GM21786 (cell line): ENCODE measurements at regions not wholly inside any gene's neighbourhood (a gene's known extent, or its start where the extent isn't known, plus 50 kb on each side); places are given as distances from the start of the nearest gene placed in this dataset.
"Not testable (repeated sequence)": the region's sequence is repeated elsewhere in the genome, so short reads cannot be mapped to it uniquely, and the experiment has no call there.

Experiments used
- ATAC-seq: cut with Tn5 transposase; IDR thresholded peaks from one replicate; pipeline ENCODE4 v1.9.1; 2021; ENCODE audit not compliant: unreplicated experiment

DNA sequence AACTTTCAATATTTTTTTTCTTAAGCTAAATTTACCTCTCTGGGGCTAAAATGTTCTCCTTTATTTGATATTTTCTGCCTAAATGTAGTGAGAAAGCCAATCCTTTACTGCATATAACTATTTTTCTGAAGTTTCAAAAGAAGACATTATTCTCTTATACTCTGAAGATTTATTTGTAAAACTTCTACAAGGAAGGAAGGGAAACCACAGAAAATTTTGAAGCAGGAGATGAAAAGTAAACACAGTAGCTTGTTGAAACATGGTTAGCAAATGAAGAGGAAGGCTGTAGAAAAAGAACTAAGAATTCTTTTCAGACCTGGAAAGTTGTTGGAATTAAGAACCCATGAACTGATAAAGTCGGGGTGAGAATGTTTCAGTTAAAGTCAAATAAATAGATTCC lies 330.3 kb downstream of the HGF start:
- ATAC-seq = no peak

DNA sequence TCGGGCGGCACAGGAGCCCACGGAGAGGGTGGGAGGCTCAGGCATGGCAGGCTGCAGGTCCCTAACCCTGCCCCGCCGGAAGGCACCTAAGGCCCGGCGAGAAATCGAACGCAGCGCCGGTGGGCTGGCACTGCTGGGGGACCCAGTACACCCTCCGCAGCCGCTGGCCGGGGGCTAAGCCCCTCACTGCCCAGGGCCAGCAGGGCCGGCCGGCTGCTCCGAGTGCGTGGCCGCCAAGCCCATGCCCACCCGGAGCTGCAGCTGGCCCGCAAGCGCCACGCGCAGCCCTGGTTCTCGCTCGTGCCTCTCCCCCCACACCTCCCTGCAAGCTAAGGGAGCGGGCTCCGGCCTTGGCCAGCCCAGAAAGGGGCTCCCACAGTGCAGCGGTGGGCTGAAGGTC lies 332.7 kb downstream of the HGF start:
- ATAC-seq = not testable (repeated sequence)

DNA sequence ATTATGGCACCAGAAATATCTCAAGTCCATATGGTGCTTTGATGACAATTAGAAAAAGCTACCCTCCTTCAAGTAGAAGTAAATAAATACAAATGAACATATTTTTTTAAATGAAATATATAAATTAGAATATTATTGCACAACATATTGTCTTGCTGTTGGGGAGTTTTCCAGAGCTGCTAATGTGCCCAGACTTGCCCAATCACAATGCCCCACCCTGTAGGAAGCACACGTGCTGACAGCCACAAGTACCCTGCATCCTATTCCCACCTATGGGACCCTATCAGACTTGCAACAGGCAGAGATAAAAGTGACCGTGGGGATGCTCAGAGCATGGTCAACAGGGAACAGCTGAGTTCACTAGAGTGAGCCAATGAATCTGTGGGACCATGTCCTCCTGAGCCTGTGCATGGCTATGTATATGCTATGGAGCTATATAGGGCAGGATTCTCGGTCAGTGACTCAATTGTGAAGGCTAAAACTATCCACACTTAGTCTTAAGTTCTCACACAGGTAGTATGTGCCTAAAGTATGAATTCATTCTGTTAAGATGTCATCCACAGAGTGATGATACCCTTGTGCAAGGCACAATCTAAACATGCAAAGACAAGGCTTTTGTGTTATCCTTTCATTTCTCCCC lies 336.0 kb downstream of the HGF start:
- ATAC-seq = no peak

DNA sequence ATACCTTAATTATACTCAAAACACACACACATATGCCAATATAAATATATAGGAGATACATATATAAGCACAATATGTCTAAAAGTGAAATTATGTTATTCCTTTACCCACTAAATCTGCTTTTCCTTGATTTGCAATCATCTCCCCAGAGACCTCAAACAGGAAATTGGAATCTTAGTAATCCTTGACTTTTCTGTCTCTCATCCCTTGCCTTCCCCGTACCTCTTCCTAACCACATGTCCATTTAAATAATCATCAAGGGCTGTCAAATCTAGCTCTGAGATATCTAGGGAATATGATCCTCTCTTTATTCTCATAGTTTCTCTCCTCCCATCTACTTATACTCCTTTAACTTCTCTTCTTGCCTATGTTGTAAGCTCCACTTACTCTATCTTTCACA lies 336.6 kb downstream of the HGF start:
- no peak for ATAC-seq

DNA sequence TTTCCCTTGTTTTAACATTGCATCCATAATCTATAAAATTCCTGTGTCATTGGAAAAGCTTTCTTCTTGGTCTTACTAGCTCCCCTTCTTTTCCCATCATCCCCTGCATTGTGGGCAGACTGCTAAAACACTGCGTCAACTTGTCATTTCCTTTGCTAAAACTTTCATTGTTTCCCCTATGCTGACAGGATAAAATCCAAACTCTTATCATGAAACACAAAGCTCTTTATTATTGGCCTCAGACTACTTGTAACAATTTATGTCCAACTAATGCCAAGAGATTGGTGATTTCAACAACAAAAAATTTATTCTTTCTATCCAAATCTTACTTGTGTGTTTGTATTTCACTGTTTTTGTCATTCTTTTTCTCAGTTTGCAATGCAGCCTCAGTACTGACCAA lies 339.1 kb downstream of the HGF start:
- no peak for ATAC-seq

DNA sequence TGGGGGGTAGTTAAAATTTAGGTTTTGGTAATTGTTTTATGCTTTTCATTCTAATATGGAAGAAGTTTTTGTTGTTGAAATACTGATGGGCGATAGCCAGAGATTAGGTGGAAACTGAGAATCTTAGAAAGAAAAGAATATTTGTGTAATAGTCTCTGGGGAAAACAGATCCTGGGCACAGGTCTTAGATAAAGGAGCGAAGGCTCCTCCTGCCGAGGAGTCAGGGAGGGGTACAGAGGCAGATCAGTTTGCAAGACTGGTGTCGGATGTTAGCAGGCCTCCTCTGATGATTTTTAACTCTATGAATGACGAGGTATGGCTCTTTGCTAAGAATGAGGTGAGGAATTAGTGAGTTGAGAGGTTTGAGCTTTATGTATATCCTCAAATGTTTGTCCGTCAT lies 339.7 kb downstream of the HGF start:
- ATAC-seq = no peak

DNA sequence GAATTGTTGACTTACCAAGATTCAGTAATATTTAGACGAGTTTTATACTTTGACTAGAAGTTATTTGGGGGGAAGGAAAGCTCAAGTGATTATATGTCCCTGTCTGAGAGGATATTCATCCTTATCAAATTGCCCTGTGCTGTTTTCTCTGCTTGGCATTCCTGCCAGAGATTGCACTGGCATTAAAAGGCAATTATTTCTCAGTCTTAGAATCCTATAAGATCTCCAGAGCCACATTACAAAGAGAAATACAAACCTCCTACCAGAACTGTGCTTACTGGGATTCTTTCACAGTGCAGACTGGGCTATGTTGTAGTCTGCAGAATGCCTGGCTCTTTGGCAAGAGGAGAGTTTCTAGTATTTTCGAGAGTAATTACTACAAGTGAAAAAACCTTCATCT lies 342.4 kb downstream of the HGF start:
- no peak for ATAC-seq

DNA sequence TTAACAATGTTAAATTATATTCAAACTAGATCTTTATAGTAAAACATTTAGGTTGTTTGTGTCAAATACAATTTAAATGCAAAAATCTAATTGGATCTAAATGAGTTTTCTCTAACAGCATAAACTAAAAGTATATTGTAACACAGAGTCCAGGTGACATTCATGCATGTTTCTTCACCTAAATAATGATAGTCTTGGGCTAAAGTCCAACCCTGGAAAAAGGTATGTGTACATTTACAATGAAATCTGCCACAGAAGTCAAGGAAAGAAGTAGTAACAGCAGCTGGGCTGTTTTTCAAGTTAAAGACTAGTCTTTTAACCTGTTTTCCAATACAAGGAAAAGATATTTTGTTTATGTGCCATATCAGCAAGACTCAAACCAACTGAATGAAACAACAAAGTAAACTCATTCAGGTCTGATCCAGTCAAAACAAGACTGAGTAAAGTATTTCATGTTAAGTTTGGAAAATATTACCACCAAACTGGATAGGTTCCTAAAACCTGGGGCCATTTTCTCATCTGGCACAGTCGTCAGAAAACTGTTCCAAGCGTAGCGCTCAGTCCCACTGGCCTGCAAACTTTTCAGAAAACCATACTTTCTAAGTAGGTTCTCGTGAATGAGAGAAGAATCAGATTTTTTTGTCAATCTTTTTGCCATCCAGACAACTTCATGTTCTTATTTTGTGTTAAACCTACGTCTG lies 349.2 kb downstream of the HGF start:
- no peak for ATAC-seq

DNA sequence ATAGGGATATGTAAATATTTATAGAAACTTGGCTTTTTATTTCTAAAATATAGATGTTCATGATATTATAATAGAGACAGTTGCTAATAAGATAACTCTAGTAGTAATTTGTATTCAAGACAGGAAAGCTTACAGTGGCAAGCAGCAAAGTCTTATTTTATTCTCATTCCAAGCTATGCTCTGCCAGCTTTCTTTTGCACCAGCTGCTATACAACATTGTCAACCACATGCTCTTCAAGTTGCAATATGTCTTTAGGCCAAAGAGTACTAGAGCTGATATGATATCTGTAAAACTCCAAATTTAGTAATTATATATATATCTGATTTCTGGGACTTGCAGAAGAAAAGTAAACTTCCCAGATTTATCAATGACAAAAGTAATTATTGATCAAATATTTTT lies 350.1 kb downstream of the HGF start:
- no peak for ATAC-seq

DNA sequence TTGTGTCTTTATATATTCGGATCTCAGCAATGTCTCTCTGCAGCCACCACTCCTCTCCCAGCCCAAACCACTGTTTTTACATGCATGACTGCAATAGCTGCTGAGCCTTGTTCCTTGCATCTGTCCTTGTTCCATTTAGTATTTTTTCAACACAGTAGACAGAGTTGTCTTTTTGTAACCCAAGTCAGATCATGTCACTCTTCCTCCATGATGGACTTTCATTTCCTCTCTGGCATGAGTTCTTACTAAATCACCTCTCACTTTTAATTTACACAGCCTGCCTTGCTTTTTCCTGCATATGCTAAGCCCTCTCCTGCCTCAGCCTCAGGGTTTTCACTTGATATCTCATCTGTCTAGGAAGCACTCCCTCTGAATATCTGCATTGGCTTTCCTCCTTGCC lies 353.2 kb downstream of the HGF start:
- ATAC-seq = no peak

DNA sequence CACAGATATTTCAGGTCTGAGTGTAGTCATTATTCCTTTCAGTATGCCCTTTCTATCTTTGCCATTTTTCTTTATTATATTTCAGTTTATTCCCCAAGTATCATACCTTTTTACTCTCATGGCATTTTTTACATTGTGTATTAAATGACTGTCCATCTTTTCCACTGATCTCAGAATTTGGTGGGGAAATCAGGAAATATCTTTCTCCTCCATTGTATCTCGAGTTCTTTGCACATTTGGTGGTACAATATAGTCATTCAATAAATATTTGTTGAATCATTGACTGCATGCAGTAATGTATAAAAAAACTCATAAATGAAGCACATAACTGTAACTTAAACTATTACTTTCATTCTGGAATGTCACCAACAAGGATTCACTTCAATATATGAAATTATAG lies 354.7 kb downstream of the HGF start:
- no peak for ATAC-seq

DNA sequence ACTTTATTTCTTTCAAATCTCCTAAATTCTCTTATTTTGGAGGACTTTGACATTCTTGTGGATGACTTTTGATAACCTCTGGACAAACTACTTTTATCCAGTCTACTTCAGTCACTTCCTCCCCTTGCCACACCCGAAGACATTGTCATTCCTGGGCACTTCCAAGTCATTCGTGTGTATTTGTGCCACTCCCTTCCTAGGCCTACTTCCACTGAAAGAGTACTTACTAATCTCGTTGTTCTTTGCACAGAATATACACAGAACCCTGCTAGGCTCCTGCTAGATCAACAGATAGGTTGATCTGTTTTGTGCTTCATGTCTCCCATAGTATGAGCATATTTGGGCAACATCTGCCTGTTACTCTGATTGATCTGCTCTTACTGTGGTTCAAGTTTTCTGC lies 355.4 kb downstream of the HGF start:
- no peak for ATAC-seq

DNA sequence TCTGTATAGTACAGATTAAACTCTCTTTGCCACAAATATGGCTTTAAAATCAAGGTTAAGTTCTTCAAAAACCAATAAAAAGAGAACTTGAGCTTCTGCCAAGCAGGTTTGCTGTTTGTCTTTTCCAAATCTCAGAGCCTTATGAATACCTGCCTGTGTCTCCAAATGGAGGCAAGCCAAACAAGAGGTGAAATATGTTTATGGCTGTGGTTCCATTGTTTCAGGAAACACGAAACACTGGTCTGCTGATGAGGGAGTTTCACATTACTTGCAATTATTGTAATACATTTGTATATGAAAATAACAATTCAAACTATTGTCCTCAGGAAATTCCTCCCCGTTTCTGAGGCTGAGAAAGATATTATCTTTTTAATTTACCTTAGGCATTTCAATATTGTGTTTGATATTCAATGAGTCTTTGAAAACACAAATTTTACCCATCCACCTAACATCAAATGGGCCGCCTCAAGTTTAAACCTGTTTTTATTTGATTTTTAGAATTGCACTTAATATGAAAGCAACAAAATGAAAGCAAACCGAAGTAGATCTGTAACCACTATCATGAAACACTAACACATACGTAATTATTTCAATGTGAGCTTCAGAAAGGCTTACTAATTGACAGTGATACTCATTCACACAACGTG lies 359.3 kb downstream of the HGF start:
- no peak for ATAC-seq

DNA sequence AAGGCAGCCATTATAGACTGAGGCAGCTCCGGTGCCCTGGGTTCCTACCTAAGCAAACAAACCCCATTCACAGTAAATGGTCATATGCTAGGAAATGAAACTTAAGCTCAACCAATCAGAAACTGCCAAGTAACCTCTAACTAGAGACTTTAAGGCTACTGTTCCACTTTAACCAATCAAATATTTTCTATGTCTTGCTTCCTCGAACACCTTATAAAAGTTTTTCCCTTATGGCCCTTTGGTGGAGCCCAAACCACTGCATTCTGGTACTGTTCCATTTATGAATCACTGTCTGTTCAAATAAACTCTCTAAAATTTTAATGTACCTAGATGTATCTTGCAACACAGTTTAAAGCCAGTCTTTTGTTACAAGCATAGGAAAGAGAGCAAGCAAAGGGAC lies 361.1 kb downstream of the HGF start:
- ATAC-seq = no peak

DNA sequence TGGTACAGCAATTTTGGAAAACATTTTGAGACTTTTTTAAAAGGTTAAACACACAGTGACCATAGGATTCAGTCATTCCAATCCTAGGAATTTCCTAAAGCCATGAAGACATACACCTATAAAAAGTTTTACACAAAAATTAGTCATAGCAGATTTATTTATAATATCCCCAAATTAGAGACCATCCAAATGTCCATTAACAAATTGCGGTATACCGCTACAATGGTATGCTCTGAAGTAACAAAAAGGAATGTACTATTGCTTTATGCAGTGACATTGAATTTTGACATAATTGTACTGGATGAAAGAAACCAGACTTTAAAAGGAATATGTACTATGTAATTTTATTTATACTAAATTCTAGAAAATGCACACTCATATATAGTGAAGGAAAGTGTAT lies 362.8 kb downstream of the HGF start:
- ATAC-seq = no peak

DNA sequence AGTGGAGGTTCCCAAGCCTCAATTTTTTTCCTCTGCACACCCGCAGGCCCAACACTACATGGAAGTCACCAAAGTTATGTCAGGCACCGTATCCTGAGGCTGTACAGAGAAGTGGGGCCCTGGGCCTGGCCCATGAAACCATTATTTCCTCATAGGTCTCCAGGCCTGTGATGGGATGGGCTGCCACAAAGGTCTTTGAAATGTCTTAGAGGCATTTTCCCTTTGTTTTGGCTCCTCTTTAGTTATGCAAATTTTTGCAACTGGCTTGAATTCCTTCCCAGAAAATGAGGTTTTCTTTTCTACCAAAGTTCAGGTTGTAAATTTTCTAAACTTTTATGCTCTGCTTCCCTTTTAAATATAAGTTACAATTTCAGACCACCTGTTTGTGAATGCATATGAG lies 365.2 kb downstream of the HGF start:
- ATAC-seq = no peak

DNA sequence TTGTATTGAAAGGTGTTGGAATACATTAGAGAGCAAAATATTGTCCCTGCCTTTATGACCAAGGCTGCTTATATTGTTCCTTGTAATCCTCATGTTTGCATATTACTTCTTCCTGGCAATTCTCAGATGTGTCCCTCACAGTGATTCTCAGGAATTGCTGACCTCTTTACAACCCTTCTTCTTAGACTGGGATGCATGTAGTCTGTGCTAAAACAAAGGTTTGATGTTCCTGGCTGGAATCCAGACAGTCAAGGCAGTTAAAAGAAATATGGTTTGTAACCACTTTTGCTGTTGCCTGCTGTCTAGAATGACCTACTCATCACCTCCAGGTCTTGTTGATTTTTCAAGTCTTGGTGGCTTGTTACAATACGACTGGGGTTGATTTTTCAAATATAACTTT lies 367.6 kb downstream of the HGF start:
- ATAC-seq = no peak

DNA sequence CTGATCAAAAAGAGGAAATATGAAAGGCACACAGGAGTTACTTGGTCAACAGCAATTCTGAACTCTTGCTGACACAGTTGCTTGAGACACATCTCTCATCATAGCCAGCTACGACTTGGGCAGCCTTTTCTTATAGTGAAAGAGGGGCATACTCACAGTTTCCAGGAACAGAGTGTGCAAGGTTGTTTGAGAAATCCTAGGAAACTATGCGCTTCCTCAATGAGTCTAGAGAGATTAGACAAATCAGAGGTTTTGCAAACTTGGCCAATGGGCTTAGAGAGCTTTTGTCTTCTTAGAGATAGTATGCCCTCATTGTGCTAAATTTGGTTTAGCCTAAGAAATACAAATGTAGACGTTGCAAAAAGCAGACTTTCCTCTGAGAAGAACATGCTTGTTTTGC lies 370.4 kb downstream of the HGF start:
- no peak for ATAC-seq

DNA sequence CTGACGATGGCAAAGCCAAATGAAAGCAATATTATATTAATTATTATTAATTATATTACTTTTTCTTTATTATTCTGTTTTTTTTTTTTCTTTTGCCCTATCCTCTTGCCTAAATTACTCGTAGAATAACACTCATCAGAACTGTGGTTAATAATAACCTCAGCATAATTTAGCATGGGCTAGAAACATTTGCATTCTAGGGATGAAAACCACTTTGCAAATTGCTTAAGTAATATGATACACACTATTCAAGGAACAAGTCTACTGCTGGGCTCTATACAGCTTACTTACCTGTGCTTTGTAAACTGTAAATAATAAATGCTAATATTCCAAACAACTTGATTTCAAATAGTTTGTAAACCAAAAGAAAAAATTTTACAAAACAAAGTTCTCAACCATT lies 375.8 kb downstream of the HGF start:
- no peak for ATAC-seq

DNA sequence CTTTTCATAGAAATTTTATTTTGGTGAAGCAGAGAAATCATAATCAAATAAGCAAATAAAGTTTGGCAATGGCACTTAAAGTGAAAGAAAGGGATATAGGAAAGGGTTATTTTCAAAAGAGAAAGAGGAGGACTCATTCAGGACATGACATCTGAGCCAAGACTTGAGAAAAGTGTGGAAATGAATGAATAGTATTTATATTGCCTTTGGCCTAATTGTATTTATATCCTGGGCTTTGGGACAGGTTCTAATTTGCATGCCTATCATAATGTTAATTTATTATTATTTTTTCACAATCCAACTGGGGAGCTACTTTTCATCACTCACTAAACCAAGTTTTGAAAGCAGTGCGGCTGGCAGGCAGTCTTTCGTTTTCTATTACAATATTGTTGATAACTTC lies 376.8 kb downstream of the HGF start:
- ATAC-seq = no peak

DNA sequence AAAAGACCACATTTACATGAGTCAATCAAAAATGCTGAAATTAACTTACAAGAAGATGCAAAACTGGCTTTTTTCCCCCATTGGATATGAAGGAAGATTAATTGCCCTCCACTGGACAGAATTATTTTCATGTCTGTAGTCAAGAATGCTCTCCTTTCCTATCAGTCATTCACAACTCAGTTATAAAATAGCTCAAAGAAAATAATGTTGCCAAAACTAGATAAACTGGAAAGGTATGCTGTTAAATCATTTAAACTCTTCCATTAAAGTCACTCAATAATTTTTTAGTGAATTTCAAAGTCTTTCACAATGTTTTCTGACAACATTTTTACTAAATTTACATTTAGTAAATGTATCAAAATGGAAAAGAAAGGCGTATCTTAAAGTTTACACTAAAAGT lies 384.5 kb downstream of the HGF start:
- ATAC-seq = no peak

DNA sequence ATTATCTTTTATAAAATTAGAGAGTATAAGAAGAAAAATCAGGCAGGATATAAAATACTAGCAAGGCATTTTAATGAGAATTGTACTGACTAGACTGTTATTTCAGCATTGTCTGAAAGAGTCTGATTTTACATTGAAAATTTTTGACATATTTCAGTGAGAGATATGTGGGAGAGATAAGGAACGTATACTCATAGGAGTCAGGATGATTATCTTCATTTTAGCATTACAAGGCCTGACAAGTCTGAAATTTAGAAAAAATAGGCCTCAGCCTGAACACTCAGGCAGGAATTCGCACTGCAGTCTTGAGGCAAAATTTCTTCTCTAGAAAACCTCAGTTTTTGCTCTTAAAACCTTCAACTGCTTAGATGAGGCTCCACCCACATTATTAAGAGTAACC lies 386.0 kb downstream of the HGF start:
- ATAC-seq = no peak

DNA sequence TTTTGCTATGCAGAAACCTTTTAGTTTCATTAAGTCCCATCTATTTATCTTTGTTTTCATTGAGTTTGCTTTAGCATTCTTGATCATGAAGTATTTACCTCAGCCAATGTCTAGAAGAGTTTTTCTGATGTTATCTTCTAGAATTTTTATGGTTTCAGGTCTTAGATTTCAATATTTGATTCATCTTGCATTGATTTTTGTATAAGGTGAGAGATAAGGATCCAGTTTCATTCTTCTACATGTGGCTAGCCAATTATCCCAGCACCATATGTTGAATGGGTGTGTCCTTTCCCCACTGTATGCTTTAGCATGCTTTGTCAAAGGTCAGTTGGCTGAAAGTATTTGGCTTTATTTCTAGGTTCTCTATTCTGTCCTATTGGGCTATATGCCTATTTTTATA lies 395.2 kb downstream of the HGF start:
- ATAC-seq = not testable (repeated sequence)
